HFFc6 (cell line): ENCODE measurements at regions not wholly inside any gene's neighbourhood (a gene's known extent, or its start where the extent isn't known, plus 50 kb on each side); places are given as distances from the start of the nearest gene placed in this dataset.

ENCODE experiments used
- DNase-seq: peaks from one replicate; pipeline ENCODE4 v3.0.0-alpha.2; 2018
- H3K27ac Mint-ChIP-seq: 2 replicates; pipeline ENCODE4 v1.8.0; 2020; ENCODE audit warnings: mild to moderate bottlenecking, mixed read lengths
- H3K27me3 Mint-ChIP-seq: 2 replicates; pipeline ENCODE4 v1.8.0; 2021; ENCODE audit warnings: mild to moderate bottlenecking, moderate library complexity, mixed read lengths; ENCODE audit not compliant: insufficient read depth
- H3K36me3 Mint-ChIP-seq: 2 replicates; pipeline ENCODE4 v1.8.0; 2021; ENCODE audit warnings: low read depth, mixed read lengths
- H3K4me1 Mint-ChIP-seq: 2 replicates; pipeline ENCODE4 v1.8.0; 2020; ENCODE audit warnings: low read depth, mixed read lengths
- H3K4me3 Mint-ChIP-seq: 2 replicates; pipeline ENCODE4 v1.8.0; 2020; ENCODE audit warnings: mild to moderate bottlenecking, moderate library complexity, mixed read lengths
- H3K9me3 Mint-ChIP-seq: 2 replicates; pipeline ENCODE4 v1.8.0; 2020; ENCODE audit warnings: mild to moderate bottlenecking, mixed read lengths
- TF ChIP-seq, protein P1 (sequence below): fragments of 200-600 bp; sonication (generic); IDR thresholded peaks from 2 replicates; pipeline ENCODE4 v1.5.0; 2021; ENCODE audit warnings: antibody characterized with exemption, mild to moderate bottlenecking

DNA sequence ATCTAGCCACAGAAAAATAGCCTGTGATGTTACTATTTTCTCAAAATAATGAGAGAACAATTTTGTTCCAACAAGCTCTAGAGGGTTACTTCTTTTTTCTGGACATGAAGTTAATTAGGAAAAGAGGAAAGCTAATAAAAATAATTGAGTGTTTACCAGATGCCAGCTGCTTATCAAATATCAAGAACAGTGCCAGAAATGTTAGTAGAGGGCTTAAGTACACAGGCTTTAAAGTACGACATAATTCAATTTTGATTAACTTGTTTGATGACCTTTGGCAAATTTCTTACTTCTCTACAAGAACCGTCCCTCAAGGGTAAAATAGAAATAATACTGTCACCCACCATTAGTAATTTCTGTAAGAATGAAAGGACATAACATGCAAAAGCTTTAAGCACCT, 977.0 kb downstream of the FSTL5 start:
- Mint-ChIP-seq H3K27ac (no peak overlapping the region), H3K27me3 (no peaks in the 10 kb centered on the region), H3K4me3 (no peak overlapping the region), H3K4me1 (no peaks in the 10 kb centered on the region), H3K9me3 (peaks cover 30% of the 10 kb centered on the region), H3K36me3 (no peaks in the 10 kb centered on the region)
- TF ChIP-seq, protein P1, sequence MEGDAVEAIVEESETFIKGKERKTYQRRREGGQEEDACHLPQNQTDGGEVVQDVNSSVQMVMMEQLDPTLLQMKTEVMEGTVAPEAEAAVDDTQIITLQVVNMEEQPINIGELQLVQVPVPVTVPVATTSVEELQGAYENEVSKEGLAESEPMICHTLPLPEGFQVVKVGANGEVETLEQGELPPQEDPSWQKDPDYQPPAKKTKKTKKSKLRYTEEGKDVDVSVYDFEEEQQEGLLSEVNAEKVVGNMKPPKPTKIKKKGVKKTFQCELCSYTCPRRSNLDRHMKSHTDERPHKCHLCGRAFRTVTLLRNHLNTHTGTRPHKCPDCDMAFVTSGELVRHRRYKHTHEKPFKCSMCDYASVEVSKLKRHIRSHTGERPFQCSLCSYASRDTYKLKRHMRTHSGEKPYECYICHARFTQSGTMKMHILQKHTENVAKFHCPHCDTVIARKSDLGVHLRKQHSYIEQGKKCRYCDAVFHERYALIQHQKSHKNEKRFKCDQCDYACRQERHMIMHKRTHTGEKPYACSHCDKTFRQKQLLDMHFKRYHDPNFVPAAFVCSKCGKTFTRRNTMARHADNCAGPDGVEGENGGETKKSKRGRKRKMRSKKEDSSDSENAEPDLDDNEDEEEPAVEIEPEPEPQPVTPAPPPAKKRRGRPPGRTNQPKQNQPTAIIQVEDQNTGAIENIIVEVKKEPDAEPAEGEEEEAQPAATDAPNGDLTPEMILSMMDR = no peak
- DNase-seq = no peak

DNA sequence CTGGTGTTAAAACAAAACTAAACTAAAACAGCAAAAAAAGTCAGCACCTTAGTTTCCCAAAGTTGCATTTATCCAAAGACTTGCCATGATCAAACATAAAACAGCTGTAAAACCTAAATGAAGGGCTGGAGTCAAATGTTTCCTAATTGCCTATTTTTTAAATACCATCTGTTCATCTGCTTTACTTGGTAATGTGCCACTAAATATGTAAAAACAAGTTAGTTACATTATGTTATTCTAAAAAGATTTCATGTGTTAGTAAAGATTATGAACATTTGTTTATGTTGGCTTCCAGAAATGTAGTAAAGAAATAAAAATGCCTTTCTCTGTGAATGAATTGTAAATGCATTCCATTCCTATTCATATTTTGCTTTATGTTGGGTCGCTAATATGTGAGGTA, 977.8 kb downstream of the FSTL5 start:
- no peak overlapping the region for H3K27ac Mint-ChIP-seq
- peaks cover 32% of the 10 kb centered on the region for H3K9me3 Mint-ChIP-seq
- H3K27me3 Mint-ChIP-seq = no peaks in the 10 kb centered on the region
- no peaks in the 10 kb centered on the region for H3K4me1 Mint-ChIP-seq
- H3K4me3 Mint-ChIP-seq = no peak overlapping the region
- H3K36me3 Mint-ChIP-seq = no peaks in the 10 kb centered on the region
- TF ChIP-seq, protein P1 = no peak
- DNase-seq = no peak

DNA sequence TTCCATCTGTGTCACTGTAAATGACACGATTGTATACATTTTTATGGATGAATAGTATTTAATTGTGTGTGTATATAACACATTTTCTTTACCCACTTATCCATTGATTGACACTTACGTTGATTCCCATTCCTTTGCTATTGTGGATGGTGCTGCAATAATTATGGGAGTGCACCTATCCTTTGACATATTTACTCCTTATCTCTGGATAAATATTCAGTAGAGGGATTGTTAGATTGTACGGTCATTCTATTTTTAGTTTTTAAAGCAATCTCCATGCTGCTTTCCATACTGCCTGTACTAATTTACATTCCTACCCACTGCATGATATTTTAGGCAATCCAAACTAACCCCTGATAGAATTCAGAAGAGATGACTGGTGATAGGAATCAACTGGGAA, 980.1 kb downstream of the FSTL5 start:
- Mint-ChIP-seq H3K36me3 (no peaks in the 10 kb centered on the region), H3K27ac (no peak overlapping the region), H3K27me3 (no peaks in the 10 kb centered on the region), H3K4me3 (no peak overlapping the region), H3K4me1 (no peaks in the 10 kb centered on the region), H3K9me3 (peaks cover 38% of the 10 kb centered on the region)
- DNase-seq = no peak
- TF ChIP-seq, protein P1 = no peak

DNA sequence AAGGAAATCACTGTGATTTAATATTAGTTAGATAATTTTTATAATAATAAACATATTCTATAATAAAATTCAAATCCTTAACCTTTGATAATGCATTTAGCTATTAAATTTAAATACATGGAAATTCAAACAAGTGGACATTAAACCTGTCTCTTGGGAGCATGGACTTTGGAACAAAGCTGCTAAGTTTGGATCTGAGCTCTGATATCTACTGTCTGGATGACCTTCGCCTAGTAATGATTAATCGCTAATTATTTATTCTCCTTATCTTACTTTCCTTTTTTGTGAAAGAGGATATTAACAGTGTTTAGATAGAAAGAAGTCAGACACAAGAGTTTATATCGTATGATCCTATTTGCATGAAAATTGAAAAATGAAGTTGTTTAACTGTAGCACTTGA, 980.9 kb downstream of the FSTL5 start:
- no peak for DNase-seq
- Mint-ChIP-seq H3K4me3 (no peak overlapping the region), H3K27ac (no peak overlapping the region), H3K27me3 (no peaks in the 10 kb centered on the region; the same call in 1 of the 2 replicates), H3K4me1 (no peaks in the 10 kb centered on the region), H3K36me3 (no peaks in the 10 kb centered on the region), H3K9me3 (peaks cover 47% of the 10 kb centered on the region)
- TF ChIP-seq, protein P1 = no peak

DNA sequence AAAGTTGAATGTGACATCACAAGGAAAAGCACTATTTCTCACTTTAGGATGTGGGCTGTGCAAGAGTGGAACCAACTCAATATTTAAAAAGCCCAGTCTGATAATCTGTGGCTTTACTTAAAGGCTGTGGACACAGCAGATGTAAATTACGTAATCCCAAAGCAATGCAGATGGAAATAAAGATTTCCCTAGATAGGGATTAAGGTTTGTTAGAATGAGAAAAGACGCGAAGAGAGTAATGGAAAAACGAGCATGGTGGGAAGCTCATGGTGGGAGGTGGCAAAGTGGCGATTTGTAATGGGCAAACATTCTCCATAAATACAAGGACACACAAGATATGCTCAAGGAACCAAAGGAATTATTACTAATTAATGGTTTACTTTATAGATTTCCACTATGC, 985.5 kb downstream of the FSTL5 start:
- TF ChIP-seq, protein P1 = no peak
- DNase-seq = no peak
- Mint-ChIP-seq H3K4me3 (no peak overlapping the region), H3K27me3 (no peaks in the 10 kb centered on the region; the same call in 1 of the 2 replicates), H3K36me3 (no peaks in the 10 kb centered on the region), H3K9me3 (peaks cover 39% of the 10 kb centered on the region), H3K27ac (no peak overlapping the region), H3K4me1 (no peaks in the 10 kb centered on the region)
